Panc1 (cell line): ENCODE measurements at regions not wholly inside any gene's neighbourhood (a gene's known extent, or its start where the extent isn't known, plus 50 kb on each side); places are given as distances from the start of the nearest gene placed in this dataset.

Experiments used
- ATAC-seq: fragments of 200-7000 bp; cut with Tn5 transposase; 2 replicates; pipeline ENCODE4 v1.9.1; 2020; ENCODE audit warnings: mild to moderate bottlenecking, moderate library complexity
- BruUV-seq: library from RNA; stranded (reverse); fragments of 400-500 nt; replicated peaks from 2 replicates; lab custom pipeline; 2021; lab: Mats Ljungman, UMichigan
- CTCF ChIA-PET: fragments of 300-600 bp; sonication (Branson Sonifier 250); formaldehyde crosslinking; loops from one replicate; lab custom pipeline; 2022; ENCODE audit warnings: antibody characterized with exemption; lab: Charles Lee
- POLR2A ChIA-PET: fragments of 300-600 bp; sonication (Branson Sonifier 250); formaldehyde crosslinking; loops from one replicate; lab custom pipeline; 2022; ENCODE audit warnings: antibody characterized with exemption; lab: Charles Lee
- DNase-seq: peaks from one replicate; pipeline ENCODE4 v3.0.0-alpha.2; 2010; ENCODE audit warnings: low read depth, low spot score
- H3K27ac ChIP-seq: 2 replicates; pipeline ENCODE4 v1.5.1; 2011; ENCODE audit warnings: mild to moderate bottlenecking, low read length, inconsistent platforms
- H3K27me3 ChIP-seq: fragments of 200-500 bp; sonication (Bioruptor generic); 2 replicates; pipeline ENCODE4 v1.6.0; 2014; ENCODE audit warnings: low read length, inconsistent platforms; ENCODE audit not compliant: control insufficient read depth, insufficient read depth
- H3K36me3 ChIP-seq: fragments of 200-500 bp; sonication (Bioruptor generic); 2 replicates; pipeline ENCODE4 v1.5.1; 2014; ENCODE audit warnings: inconsistent platforms, mild to moderate bottlenecking, low read length, moderate library complexity; ENCODE audit not compliant: control insufficient read depth, insufficient read depth
- H3K4me1 ChIP-seq: 2 replicates; pipeline ENCODE4 v1.5.1; 2011; ENCODE audit warnings: inconsistent platforms, mild to moderate bottlenecking, low read length, moderate library complexity; ENCODE audit not compliant: control insufficient read depth, insufficient read depth
- H3K4me3 ChIP-seq, 2 experiments: 2 replicates each; pipeline ENCODE4 v1.5.1; 2011 to 2012; ENCODE audit warnings: low read depth in 2 of 2, low read length in 2 of 2, mild to moderate bottlenecking in 2 of 2, inconsistent platforms in 1 of 2, moderate library complexity in 1 of 2
- H3K9me3 ChIP-seq: fragments of 200-500 bp; sonication (Bioruptor generic); 2 replicates; pipeline ENCODE4 v1.5.1; 2014; ENCODE audit warnings: low read depth, mild to moderate bottlenecking, inconsistent platforms, low read length, moderate library complexity; ENCODE audit not compliant: control insufficient read depth, insufficient read depth
- POLR2AphosphoS5 ChIP-seq: IDR thresholded peaks from 2 replicates; pipeline ENCODE4 v1.6.1; 2012; ENCODE audit warnings: mild to moderate bottlenecking, low read depth, low read length, moderate library complexity
- SIN3A ChIP-seq: IDR thresholded peaks from 2 replicates; pipeline ENCODE4 v1.6.1; 2012; ENCODE audit warnings: low read depth, mild to moderate bottlenecking, low read length, moderate library complexity, borderline replicate concordance; ENCODE audit not compliant: insufficient read depth
- TCF7L2 ChIP-seq: IDR thresholded peaks from 2 replicates; pipeline ENCODE4 v1.6.1; 2011; ENCODE audit warnings: mild to moderate bottlenecking, low read depth, low read length, inconsistent platforms
- in situ Hi-C: cut with HindIII; loops from 2 replicates; pipeline ENCODE4 v1.10.0; 2016; ENCODE audit warnings: low sequenced_read_pairs, low pct_unique_long_range_greater_than_20kb
- intact Hi-C: fragments of 100-400 bp; cut with micrococcal nuclease; formaldehyde crosslinking; loops from one replicate; pipeline ENCODE4 v1.10.0; 2022; ENCODE audit not compliant: unreplicated experiment
- TF ChIP-seq, protein P1 (sequence below), 2 experiments: IDR thresholded peaks; 2 replicates each; pipeline ENCODE4 v1.6.1; 2011 to 2012; ENCODE audit warnings: low read depth in 2 of 2, control low read depth in 1 of 2, low read length in 1 of 2, mild to moderate bottlenecking in 1 of 2, moderate library complexity in 1 of 2; ENCODE audit not compliant: insufficient read depth in 1 of 2
- TF ChIP-seq, protein P2 (sequence below): fragments of 450-650 bp; IDR thresholded peaks from 2 replicates; pipeline ENCODE4 v1.5.1; 2017; ENCODE audit warnings: mild to moderate bottlenecking

GRCh38 chr7:113373863-113374262 lies 255.5 kb upstream of the SMIM30 start:
- no peak for DNase-seq
- Histone ChIP-seq H3K4me1 (no peaks in the 10 kb centered on the region), H3K36me3 (no peaks in the 10 kb centered on the region), H3K4me3 (no peak overlapping the region), H3K9me3 (no peaks in the 10 kb centered on the region), H3K27me3 (no peaks in the 10 kb centered on the region), H3K27ac (no peak overlapping the region)
- ChIA-PET CTCF (no interaction called here), POLR2A (no interaction called here)
- no peak for ATAC-seq
- TF ChIP-seq, protein P1, sequence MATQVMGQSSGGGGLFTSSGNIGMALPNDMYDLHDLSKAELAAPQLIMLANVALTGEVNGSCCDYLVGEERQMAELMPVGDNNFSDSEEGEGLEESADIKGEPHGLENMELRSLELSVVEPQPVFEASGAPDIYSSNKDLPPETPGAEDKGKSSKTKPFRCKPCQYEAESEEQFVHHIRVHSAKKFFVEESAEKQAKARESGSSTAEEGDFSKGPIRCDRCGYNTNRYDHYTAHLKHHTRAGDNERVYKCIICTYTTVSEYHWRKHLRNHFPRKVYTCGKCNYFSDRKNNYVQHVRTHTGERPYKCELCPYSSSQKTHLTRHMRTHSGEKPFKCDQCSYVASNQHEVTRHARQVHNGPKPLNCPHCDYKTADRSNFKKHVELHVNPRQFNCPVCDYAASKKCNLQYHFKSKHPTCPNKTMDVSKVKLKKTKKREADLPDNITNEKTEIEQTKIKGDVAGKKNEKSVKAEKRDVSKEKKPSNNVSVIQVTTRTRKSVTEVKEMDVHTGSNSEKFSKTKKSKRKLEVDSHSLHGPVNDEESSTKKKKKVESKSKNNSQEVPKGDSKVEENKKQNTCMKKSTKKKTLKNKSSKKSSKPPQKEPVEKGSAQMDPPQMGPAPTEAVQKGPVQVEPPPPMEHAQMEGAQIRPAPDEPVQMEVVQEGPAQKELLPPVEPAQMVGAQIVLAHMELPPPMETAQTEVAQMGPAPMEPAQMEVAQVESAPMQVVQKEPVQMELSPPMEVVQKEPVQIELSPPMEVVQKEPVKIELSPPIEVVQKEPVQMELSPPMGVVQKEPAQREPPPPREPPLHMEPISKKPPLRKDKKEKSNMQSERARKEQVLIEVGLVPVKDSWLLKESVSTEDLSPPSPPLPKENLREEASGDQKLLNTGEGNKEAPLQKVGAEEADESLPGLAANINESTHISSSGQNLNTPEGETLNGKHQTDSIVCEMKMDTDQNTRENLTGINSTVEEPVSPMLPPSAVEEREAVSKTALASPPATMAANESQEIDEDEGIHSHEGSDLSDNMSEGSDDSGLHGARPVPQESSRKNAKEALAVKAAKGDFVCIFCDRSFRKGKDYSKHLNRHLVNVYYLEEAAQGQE (IDR thresholded peaks at IDR 0.05; ENCODE audit: insufficient read depth in 1 of 2, low read depth in 2 of 2, low read length in 1 of 2): no peak
- TF ChIP-seq, protein P2, sequence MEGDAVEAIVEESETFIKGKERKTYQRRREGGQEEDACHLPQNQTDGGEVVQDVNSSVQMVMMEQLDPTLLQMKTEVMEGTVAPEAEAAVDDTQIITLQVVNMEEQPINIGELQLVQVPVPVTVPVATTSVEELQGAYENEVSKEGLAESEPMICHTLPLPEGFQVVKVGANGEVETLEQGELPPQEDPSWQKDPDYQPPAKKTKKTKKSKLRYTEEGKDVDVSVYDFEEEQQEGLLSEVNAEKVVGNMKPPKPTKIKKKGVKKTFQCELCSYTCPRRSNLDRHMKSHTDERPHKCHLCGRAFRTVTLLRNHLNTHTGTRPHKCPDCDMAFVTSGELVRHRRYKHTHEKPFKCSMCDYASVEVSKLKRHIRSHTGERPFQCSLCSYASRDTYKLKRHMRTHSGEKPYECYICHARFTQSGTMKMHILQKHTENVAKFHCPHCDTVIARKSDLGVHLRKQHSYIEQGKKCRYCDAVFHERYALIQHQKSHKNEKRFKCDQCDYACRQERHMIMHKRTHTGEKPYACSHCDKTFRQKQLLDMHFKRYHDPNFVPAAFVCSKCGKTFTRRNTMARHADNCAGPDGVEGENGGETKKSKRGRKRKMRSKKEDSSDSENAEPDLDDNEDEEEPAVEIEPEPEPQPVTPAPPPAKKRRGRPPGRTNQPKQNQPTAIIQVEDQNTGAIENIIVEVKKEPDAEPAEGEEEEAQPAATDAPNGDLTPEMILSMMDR: no peak
- TF ChIP-seq POLR2AphosphoS5 (no peak), SIN3A (no peak), TCF7L2 (no peak)
- in situ Hi-C loops: no loop called here
- intact Hi-C loops: no loop called here
- no TSS peak for BruUV-seq

GRCh38 chr7:113371416-113372043 lies 253.2 kb upstream of the SMIM30 start:
- CTCF ChIA-PET: no interaction called here
- intact Hi-C loops (no loop called here), in situ Hi-C loops (no loop called here)
- ATAC-seq (no peak), DNase-seq (no peak)
- Histone ChIP-seq H3K27me3 (no peaks in the 10 kb centered on the region), H3K36me3 (no peaks in the 10 kb centered on the region), H3K27ac (no peak overlapping the region), H3K9me3 (no peaks in the 10 kb centered on the region), H3K4me3 (no peak overlapping the region), H3K4me1 (no peaks in the 10 kb centered on the region)
- BruUV-seq: no TSS peak
- POLR2A ChIA-PET: no interaction called here
- TF ChIP-seq, protein P1 (IDR thresholded peaks at IDR 0.05; ENCODE audit: insufficient read depth in 1 of 2, low read depth in 2 of 2, low read length in 1 of 2): no peak
- TF ChIP-seq POLR2AphosphoS5 (no peak), TCF7L2 (no peak), SIN3A (no peak)
- TF ChIP-seq, protein P2: no peak
